Hypothalamus (tissue), 51 donors: ENCODE measurements at regions not wholly inside any gene's neighbourhood (a gene's known extent, or its start where the extent isn't known, plus 50 kb on each side); places are given as distances from the start of the nearest gene placed in this dataset.
A peak's percentile ranks its signal among the peaks of the same experiment; 100 is the strongest.
"Not testable (repeated sequence)": the region's sequence is repeated elsewhere in the genome, so short reads cannot be mapped to it uniquely, and the experiment has no call there.

ENCODE experiments used
- DNase-seq, 51 donors: peaks; one replicate each; lab custom pipeline; 2025; lab: John Stamatoyannopoulos, UW

DNA sequence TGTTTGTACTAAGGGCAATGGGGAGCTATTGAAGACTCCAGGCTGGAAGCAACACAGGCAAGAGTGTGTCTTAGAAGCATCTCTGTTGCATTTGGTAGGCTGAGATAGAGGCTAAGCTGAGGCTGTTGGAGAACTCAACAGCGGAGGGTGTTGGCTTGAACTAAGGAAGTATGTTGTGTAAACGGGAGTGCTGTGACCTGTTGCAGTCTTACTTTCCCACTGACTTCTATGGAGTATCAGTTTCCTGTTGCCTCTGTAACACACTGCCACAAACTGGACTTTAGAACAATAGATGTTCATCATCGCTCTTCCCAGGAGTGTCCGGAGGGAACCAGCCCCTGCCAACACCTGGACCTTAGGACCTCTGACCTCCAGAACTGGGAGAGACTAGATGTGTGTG lies 181.8 kb downstream of the NPIPB11 start:
- DNase-seq: not testable (repeated sequence)

DNA sequence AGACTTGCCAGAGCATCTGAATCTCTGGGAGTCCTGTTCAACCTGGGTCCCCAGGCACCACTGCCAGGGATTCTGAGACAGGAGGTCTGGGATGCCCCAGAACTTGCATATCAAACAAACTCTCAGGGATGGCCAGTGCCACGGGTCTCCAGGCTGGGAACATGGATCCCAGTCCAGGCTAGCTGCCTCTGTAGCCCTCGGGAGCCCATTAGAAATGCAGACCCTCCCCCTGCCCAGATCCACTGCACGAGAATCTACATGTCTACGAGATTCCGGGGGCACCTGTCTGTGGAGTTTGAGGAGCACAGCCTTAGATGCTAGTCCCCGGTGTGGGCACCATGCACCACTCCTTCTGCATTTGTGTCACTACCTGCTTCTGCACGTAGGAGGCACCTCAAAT lies 183.9 kb downstream of the NPIPB11 start:
- DNase-seq: not testable (repeated sequence)

GRCh38 chr16:29222008-29222407 lies 184.5 kb downstream of the NPIPB11 start:
- not testable (repeated sequence) for DNase-seq

- not testable (repeated sequence) for DNase-seq
These were observed 185.1 kb downstream of the NPIPB11 start for GRCh38 chr16:29221281-29221955.

DNA sequence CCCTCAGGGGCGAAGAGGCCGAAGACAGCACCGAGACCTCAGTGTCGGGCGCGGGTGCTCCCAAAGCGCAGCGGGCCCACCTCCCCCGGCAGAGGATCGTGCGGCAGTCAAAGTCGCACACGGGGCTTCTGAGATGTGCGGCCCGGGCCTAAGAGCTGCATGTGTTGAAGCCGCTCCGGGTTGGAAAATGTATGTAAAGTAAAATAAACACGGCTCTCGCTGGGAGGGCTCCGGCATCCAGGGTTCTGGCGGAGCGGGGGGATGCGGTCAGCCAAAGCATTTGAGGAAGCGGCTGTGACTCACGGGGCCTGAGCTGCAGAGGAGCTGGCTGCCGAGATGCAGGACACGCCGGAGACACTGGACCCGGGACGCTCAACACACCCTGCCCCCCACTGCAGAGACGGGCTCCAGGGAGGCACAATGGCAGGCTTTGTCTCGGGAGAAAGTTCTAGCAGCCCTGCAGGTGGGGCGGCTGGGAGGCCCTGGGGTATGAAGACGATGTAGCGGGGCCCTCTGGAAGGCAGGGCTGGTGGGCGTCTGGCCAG lies 185.8 kb downstream of the NPIPB11 start:
- not testable (repeated sequence) for DNase-seq

DNA sequence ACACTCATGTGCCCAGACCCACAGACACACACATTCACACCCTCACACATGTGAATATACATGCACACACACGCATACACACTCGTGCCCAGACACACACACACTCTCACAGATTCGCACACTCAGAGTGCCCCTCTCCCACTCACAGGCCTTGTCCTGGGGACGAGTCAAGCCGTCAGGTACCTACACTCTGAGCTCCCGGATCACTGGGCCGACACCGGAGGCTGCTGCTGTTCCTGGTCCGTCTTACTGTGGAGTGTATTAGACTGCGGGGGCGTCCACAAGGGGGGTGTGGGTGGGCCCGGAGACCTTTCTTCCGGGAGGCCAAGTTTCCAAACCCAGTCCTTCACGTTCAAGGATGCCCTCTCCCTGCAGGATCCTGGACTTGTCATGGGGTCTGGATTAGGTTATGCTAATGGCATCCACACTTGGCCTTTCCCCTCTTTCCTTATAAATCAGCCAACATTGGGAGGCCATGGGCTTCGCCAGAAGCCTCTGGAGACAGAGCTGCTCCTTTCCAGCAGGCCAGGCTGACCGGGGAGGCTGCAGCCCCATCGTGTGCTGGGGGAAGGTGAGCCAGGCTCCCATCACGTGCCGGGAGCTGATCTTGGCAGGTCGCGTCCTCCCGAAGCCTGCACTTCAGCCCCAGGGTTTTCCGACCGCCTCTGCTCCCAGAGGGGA lies 186.4 kb downstream of the NPIPB11 start:
- DNase-seq: not testable (repeated sequence)

GRCh38 chr16:29219562-29219961 lies 186.9 kb downstream of the NPIPB11 start:
- not testable (repeated sequence) for DNase-seq

GRCh38 chr16:29218649-29219048 lies 187.9 kb downstream of the NPIPB11 start:
- DNase-seq: peak in 1 of 51 donors; percentile 16

DNA sequence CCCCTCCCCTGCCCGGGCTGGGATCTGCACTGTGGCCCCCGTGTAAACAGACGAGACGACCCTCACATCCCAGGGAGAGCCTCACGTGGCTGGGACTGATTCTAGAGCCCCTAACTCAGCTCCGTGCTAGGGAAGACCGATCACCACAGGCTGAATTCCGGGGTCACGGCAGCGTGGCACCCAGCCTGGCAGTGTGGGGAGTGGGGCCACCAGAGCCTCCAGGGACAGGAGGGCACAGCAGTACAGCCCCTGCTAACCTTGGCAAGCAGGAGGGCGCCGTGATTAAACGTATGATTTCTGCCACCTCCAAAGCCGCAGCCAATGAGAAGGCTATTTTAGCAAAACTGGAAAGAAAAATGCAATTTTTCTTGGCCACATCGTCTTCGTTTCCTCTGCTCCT lies 188.3 kb downstream of the NPIPB11 start:
- DNase-seq: not testable (repeated sequence)

DNA sequence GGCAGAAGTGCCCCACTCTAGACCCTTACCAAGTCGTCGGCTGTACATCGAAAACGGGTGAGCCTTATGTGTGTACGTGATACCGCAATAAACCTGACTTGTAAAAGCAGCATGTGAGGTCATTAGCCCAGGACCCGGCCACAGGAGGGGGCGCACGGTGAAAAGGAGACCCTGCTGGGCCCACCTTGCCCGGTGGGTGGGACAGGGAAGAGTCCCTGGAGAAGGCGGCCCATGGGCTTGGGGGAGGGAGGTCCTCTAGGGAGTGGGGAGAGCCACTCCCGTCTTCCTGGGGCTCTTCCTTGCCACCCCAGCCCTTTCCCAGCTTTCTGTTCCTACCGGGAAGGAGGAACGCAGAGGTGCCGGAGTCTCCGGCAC lies 188.8 kb downstream of the NPIPB11 start:
- DNase-seq: not testable (repeated sequence)

DNA sequence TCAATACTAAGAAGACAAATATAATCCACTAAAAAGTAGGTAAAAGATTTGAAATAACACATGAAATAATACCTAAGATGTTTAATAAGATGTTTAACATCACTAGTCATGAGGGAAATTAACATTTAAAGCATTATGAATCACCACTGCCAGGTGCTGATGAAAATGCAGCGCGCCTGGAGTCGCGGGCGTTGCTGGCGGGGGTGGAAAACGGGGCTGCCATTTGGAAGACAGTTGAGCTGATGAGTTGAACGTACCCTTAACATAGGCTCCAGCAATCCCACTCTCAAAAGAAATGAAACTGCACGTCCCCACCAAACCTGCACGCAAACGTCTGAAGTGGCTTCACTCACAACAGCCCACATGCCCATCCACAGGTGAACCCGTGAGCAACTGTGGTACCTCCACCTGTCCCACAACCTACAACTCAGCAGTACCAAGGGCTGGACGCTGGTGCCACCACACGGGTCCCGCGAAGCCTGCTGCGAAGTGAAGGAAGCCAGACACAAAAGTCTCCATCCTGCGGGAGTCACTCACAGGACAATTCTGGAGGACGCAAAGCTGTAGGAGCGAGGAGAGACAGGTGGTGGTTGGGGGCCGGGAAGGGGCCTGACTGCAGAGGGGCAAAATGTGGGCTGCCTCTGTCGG lies 189.3 kb downstream of the NPIPB11 start:
- peak in 1 of 51 donors; percentile 11 for DNase-seq

DNA sequence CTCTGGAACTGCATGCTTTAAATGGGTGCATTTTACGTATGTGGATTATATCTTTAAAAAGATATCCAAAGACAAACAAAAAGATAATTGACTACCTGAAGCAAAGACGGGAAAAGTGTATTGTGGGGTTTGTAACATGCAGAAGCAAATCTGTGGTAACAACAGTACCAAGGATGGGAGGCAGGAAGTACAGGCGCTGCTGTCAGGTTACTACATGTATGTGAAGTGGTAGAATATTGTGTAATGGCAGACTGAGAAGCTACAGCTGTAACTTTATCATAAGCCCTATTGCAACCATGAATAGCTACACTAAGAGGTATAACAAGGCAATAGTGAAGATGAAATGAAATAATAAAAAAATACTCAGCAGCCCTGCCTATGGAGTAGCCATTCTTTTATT lies 192.7 kb downstream of the NPIPB11 start:
- not testable (repeated sequence) for DNase-seq

GRCh38 chr16:29213251-29213650 lies 193.3 kb downstream of the NPIPB11 start:
- DNase-seq: not testable (repeated sequence)

DNA sequence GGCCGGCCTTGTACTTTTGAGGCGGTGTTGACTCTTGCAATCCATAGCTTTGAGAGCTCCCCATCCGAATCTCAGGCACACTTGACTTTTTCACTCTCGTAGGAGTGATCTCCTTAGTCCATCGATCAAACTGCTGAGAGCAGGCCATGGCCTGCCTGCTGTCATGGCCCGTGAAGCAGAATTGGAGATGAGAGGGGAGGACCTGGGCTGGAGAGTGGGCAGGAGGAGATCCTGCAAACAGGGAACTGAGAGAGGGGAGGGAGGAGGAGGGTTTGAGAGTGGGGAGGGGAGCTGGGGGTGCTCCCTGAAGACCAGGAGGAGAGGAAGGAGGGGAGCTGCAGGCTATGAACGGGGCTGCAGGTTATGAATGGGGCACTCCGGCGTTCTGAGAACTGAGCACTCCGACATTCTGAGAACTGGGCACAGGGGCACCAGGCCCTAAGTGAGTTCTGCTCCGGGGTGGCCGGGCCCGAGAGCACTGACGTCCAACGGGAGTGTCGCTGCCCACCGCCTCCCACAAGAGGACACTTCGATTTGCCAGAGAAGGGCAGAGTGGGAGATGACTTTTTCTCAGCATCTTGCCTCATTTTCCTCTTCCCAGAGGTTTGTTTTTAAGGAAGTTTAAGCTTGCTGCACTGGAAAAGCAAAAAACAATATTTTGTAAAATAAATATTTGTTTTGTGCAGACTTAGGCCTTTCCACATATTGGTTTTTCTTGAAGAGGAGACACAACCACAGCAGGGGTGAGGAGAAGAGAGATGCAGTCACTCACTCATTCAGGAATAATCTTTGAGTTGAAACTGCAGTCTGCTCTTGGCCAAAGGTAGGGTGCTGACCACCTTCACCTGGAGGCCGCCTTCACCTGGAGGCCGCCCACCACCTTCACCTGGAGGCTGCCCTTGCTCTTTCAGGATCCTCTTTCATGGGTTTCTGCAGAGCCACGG lies 194.2 kb downstream of the NPIPB11 start:
- DNase-seq: not testable (repeated sequence)

- not testable (repeated sequence) for DNase-seq
These were observed 195.1 kb downstream of the NPIPB11 start for GRCh38 chr16:29211456-29211855.

DNA sequence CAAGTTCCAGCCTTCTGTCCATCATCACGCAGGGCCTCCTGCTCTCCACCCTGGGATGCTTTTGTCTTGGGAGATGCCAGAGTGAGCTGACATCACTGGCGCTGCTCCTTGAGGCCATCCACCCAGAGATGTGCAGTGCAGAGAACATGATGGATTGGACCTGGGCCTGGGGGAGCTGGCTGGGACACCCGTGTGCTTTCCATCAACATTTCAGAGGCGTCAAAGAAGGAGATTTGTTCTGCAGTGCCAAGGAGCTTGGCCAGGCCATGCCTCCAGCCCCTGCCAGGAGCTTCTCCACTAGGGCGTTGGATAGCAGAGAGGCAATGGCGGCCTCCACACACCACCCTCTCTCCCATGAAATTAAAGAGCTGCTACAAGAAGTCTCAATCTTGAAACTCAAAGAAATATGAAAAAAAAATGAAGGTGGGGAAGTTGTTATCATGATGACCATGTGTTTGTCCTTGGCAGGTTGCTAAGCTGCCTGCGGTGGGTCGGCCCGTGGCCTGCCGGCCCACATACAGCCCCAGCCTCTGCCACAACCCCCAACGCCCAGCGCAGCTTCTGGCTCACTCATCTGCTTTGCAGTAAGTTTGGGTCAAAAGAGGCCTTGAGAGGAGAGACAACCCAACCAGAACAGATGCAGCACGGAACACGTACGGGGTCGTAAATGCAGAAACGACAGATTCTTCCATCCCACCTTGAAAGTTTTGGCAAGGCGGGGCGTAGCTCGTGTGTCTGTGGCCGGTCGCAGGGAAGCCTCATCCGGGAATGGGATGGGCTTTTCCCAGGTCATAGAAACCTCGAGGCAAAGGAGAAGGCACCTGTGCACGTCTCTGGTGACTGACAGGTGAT lies 196.0 kb downstream of the NPIPB11 start:
- DNase-seq: not testable (repeated sequence)

- DNase-seq: not testable (repeated sequence)
These were observed 200.4 kb downstream of the NPIPB11 start for GRCh38 chr16:29206120-29206519.

DNA sequence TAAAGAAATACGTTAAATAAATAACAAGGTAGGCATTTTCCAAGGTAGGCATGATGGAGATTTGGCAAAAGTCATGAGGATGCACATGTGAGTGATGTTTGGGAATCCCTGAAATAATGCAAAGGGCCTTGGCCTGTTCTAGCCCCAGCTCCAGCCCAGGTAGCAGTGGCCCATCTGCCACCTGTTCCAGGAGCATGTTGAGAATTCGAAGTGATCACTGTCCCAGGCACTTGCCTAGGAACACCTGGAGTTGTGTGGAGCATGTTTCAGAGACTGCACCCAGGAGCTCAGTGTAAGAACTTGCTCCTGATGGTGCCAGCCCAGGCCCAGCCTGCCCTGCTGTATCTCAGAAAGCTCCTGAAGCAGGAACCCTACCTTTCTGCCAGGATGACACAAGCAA lies 201.4 kb downstream of the NPIPB11 start:
- not testable (repeated sequence) for DNase-seq

- no peak for DNase-seq
These were observed 201.7 kb downstream of the NPIPB11 start for GRCh38 chr16:29204806-29205135.
